ENCODE measurements at regions not wholly inside any gene's neighbourhood (a gene's known extent, or its start where the extent isn't known, plus 50 kb on each side); places are given as distances from the start of the nearest gene placed in this dataset.
"Not testable (repeated sequence)": the region's sequence is repeated elsewhere in the genome, so short reads cannot be mapped to it uniquely, and the experiment has no call there.

- in situ Hi-C loops (cut with MboI; ENCODE audit: low sequenced_read_pairs, unreplicated experiment): no loop called here
These were observed 315.5 kb upstream of the GK2 start for GRCh38 chr4:79723507-79723906.

GRCh38 chr4:79700356-79700755 lies 292.3 kb upstream of the GK2 start:
- in situ Hi-C loops (cut with MboI; ENCODE audit: low sequenced_read_pairs, unreplicated experiment): no loop called here
- TF ChIP-seq CTCF (IDR thresholded peaks at IDR 0.05; ENCODE audit: borderline replicate concordance, control extremely low read depth, extremely low read depth, insufficient read depth, missing control alignments): no peak
- no peak for DNase-seq (ENCODE audit: low spot score)

More at GRCh38 chr4:79723507-79723906, 315.5 kb upstream of the GK2 start:
- TF ChIP-seq CTCF (IDR thresholded peaks at IDR 0.05; ENCODE audit: borderline replicate concordance, control extremely low read depth, extremely low read depth, insufficient read depth, missing control alignments): no peak
- no peak for DNase-seq (ENCODE audit: low spot score)

GRCh38 chr4:79697444-79697843 lies 289.4 kb upstream of the GK2 start:
- no peak for DNase-seq (ENCODE audit: low spot score)
- in situ Hi-C loops (cut with MboI; ENCODE audit: low sequenced_read_pairs, unreplicated experiment): no loop called here
- no peak for TF ChIP-seq CTCF (IDR thresholded peaks at IDR 0.05; ENCODE audit: borderline replicate concordance, control extremely low read depth, extremely low read depth, insufficient read depth, missing control alignments)

DNA sequence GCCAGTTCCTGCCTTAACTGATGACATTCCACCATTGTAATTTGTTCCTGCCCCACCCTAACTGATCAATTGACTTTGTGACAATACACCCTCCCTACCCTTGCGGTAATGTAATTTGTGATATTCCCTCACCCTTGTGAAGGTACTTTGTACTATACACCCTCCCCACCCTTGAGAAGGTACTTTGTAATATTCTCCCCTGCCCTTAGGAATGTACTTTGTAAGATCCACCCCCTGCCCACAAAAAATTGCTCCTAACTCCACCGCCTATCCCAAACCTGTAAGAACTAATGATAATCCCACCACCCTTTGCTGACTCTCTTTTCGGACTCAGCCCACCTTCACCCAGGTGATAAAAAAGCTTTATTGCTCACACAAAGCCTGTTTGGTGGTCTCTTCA lies 288.5 kb upstream of the GK2 start:
- in situ Hi-C loops (cut with MboI; ENCODE audit: low sequenced_read_pairs, unreplicated experiment); DNase-seq (ENCODE audit: low spot score): not testable (repeated sequence)

GRCh38 chr4:79695848-79696247 lies 287.8 kb upstream of the GK2 start:
- in situ Hi-C loops (cut with MboI; ENCODE audit: low sequenced_read_pairs, unreplicated experiment): no loop called here
- no peak for TF ChIP-seq CTCF (IDR thresholded peaks at IDR 0.05; ENCODE audit: borderline replicate concordance, control extremely low read depth, extremely low read depth, insufficient read depth, missing control alignments)
- no peak for DNase-seq (ENCODE audit: low spot score)

- no peak for TF ChIP-seq CTCF (IDR thresholded peaks at IDR 0.05; ENCODE audit: borderline replicate concordance, control extremely low read depth, extremely low read depth, insufficient read depth, missing control alignments)
- in situ Hi-C loops (cut with MboI; ENCODE audit: low sequenced_read_pairs, unreplicated experiment): no loop called here
- no peak for DNase-seq (ENCODE audit: low spot score)
These were observed 281.7 kb upstream of the GK2 start for GRCh38 chr4:79689740-79690139.

DNA sequence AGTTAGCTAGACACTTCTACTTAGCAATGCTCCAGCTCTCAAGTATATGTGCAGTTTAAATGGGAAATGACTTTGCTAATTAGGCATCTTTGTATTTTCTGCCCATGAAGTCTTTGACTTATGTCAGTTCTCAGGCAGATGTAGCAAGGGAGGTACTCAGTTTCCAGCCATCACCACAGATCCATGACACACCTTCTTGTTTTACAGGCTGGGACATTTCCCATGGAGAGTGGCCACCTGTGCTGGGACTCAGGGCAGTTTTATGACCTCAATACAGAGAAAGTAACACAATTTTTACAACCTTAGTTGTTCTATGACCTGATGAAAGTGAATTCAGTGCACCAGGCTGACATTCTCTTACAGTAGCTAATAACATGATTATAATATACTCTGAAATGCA lies 280.7 kb upstream of the GK2 start:
- TF ChIP-seq CTCF (IDR thresholded peaks at IDR 0.05; ENCODE audit: borderline replicate concordance, control extremely low read depth, extremely low read depth, insufficient read depth, missing control alignments): no peak
- in situ Hi-C loops (cut with MboI; ENCODE audit: low sequenced_read_pairs, unreplicated experiment): no loop called here
- no peak for DNase-seq (ENCODE audit: low spot score)
